HG03354 (cell line): ENCODE measurements at regions not wholly inside any gene's neighbourhood (a gene's known extent, or its start where the extent isn't known, plus 50 kb on each side); places are given as distances from the start of the nearest gene placed in this dataset.
"Not testable (repeated sequence)": the region's sequence is repeated elsewhere in the genome, so short reads cannot be mapped to it uniquely, and the experiment has no call there.

Experiments used
- ATAC-seq: cut with Tn5 transposase; IDR thresholded peaks from one replicate; pipeline ENCODE4 v1.9.1; 2021; ENCODE audit warnings: mild to moderate bottlenecking; ENCODE audit not compliant: unreplicated experiment, poor library complexity, severe bottlenecking

- no peak for ATAC-seq
Observed at GRCh38 chr4:59393780-59394179, 1806.3 kb upstream of the ADGRL3 start.

GRCh38 chr4:59400334-59400733 lies 1799.8 kb upstream of the ADGRL3 start:
- ATAC-seq, result no peak

- ATAC-seq, result no peak
Observed at GRCh38 chr4:59409647-59410046, 1790.5 kb upstream of the ADGRL3 start.

GRCh38 chr4:59412739-59413138 lies 1787.4 kb upstream of the ADGRL3 start:
- no peak for ATAC-seq

GRCh38 chr4:59455751-59456150 lies 1744.4 kb upstream of the ADGRL3 start:
- ATAC-seq, result no peak

GRCh38 chr4:59457576-59457975 lies 1742.5 kb upstream of the ADGRL3 start:
- no peak for ATAC-seq

GRCh38 chr4:59484944-59485343 lies 1715.2 kb upstream of the ADGRL3 start:
- no peak for ATAC-seq

- ATAC-seq, result no peak
Observed at GRCh38 chr4:59500103-59500502, 1700.0 kb upstream of the ADGRL3 start.

GRCh38 chr4:59503731-59504130 lies 1696.4 kb upstream of the ADGRL3 start:
- ATAC-seq, result no peak

- ATAC-seq, result not testable (repeated sequence)
Observed at GRCh38 chr4:59511809-59512208, 1688.3 kb upstream of the ADGRL3 start.

GRCh38 chr4:59517007-59517406 lies 1683.1 kb upstream of the ADGRL3 start:
- no peak for ATAC-seq

- no peak for ATAC-seq
Observed at GRCh38 chr4:59518005-59518823, 1681.9 kb upstream of the ADGRL3 start.

- ATAC-seq, result no peak
Observed at GRCh38 chr4:59525885-59526284, 1674.2 kb upstream of the ADGRL3 start.

- peak; percentile 62 for ATAC-seq
Observed at GRCh38 chr4:59535541-59535940, 1664.6 kb upstream of the ADGRL3 start.

- no peak for ATAC-seq
Observed at GRCh38 chr4:59536428-59536827, 1663.7 kb upstream of the ADGRL3 start.

GRCh38 chr4:59537246-59537886 lies 1662.8 kb upstream of the ADGRL3 start:
- no peak for ATAC-seq

- no peak for ATAC-seq
Observed at GRCh38 chr4:59539401-59539800, 1660.7 kb upstream of the ADGRL3 start.

GRCh38 chr4:59540311-59540710 lies 1659.8 kb upstream of the ADGRL3 start:
- ATAC-seq, result no peak

GRCh38 chr4:59553063-59553720 lies 1646.9 kb upstream of the ADGRL3 start:
- peak; percentile 97 for ATAC-seq

GRCh38 chr4:59553721-59554091 lies 1646.4 kb upstream of the ADGRL3 start:
- ATAC-seq, result peak; percentile 73

- not testable (repeated sequence) for ATAC-seq
Observed at GRCh38 chr4:59556191-59556590, 1643.9 kb upstream of the ADGRL3 start.
